ENCODE measurements at regions not wholly inside any gene's neighbourhood (a gene's known extent, or its start where the extent isn't known, plus 50 kb on each side); places are given as distances from the start of the nearest gene placed in this dataset.

DNA sequence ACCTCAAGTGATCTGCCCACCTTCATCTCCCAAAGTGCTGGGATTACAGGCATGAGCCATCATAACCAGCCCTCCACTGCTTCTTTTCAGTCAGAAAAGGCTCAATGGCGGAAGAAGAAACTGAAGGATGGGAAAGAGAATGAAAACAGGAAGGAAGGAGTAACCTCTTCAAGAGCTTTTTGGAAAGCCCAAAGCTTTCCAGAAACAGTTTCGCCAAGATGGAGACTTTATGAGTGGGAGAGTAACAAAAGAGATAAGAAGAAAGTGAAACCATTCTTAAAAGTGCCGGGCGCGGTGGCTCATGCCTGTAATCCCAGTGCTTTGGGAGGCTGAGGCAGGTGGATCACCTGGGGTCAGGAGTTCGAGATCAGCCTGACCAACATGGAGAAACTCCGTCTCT is 62.7 kb upstream of the NBL1 start (continued):
- TF ChIP-seq, protein P1, sequence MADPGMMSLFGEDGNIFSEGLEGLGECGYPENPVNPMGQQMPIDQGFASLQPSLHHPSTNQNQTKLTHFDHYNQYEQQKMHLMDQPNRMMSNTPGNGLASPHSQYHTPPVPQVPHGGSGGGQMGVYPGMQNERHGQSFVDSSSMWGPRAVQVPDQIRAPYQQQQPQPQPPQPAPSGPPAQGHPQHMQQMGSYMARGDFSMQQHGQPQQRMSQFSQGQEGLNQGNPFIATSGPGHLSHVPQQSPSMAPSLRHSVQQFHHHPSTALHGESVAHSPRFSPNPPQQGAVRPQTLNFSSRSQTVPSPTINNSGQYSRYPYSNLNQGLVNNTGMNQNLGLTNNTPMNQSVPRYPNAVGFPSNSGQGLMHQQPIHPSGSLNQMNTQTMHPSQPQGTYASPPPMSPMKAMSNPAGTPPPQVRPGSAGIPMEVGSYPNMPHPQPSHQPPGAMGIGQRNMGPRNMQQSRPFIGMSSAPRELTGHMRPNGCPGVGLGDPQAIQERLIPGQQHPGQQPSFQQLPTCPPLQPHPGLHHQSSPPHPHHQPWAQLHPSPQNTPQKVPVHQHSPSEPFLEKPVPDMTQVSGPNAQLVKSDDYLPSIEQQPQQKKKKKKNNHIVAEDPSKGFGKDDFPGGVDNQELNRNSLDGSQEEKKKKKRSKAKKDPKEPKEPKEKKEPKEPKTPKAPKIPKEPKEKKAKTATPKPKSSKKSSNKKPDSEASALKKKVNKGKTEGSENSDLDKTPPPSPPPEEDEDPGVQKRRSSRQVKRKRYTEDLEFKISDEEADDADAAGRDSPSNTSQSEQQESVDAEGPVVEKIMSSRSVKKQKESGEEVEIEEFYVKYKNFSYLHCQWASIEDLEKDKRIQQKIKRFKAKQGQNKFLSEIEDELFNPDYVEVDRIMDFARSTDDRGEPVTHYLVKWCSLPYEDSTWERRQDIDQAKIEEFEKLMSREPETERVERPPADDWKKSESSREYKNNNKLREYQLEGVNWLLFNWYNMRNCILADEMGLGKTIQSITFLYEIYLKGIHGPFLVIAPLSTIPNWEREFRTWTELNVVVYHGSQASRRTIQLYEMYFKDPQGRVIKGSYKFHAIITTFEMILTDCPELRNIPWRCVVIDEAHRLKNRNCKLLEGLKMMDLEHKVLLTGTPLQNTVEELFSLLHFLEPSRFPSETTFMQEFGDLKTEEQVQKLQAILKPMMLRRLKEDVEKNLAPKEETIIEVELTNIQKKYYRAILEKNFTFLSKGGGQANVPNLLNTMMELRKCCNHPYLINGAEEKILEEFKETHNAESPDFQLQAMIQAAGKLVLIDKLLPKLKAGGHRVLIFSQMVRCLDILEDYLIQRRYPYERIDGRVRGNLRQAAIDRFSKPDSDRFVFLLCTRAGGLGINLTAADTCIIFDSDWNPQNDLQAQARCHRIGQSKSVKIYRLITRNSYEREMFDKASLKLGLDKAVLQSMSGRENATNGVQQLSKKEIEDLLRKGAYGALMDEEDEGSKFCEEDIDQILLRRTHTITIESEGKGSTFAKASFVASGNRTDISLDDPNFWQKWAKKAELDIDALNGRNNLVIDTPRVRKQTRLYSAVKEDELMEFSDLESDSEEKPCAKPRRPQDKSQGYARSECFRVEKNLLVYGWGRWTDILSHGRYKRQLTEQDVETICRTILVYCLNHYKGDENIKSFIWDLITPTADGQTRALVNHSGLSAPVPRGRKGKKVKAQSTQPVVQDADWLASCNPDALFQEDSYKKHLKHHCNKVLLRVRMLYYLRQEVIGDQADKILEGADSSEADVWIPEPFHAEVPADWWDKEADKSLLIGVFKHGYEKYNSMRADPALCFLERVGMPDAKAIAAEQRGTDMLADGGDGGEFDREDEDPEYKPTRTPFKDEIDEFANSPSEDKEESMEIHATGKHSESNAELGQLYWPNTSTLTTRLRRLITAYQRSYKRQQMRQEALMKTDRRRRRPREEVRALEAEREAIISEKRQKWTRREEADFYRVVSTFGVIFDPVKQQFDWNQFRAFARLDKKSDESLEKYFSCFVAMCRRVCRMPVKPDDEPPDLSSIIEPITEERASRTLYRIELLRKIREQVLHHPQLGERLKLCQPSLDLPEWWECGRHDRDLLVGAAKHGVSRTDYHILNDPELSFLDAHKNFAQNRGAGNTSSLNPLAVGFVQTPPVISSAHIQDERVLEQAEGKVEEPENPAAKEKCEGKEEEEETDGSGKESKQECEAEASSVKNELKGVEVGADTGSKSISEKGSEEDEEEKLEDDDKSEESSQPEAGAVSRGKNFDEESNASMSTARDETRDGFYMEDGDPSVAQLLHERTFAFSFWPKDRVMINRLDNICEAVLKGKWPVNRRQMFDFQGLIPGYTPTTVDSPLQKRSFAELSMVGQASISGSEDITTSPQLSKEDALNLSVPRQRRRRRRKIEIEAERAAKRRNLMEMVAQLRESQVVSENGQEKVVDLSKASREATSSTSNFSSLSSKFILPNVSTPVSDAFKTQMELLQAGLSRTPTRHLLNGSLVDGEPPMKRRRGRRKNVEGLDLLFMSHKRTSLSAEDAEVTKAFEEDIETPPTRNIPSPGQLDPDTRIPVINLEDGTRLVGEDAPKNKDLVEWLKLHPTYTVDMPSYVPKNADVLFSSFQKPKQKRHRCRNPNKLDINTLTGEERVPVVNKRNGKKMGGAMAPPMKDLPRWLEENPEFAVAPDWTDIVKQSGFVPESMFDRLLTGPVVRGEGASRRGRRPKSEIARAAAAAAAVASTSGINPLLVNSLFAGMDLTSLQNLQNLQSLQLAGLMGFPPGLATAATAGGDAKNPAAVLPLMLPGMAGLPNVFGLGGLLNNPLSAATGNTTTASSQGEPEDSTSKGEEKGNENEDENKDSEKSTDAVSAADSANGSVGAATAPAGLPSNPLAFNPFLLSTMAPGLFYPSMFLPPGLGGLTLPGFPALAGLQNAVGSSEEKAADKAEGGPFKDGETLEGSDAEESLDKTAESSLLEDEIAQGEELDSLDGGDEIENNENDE (IDR thresholded peaks at IDR 0.05; ENCODE audit: insufficient replicate concordance, low read length) = no peak
- TF ChIP-seq BRCA1 (IDR thresholded peaks at IDR 0.05; ENCODE audit: low read depth, low read length) (no peak), RNF2 (IDR thresholded peaks at IDR 0.05; ENCODE audit: borderline replicate concordance, low read depth, low read length, missing control alignments, poor library complexity, severe bottlenecking) (no peak), YY1 (IDR thresholded peaks at IDR 0.05; ENCODE audit: low read depth, low read length) (no peak), CHD1 (IDR thresholded peaks at IDR 0.05; ENCODE audit: low read depth, low read length) (no peak), RAD21 (IDR thresholded peaks at IDR 0.05 in 1 of 2, conservative IDR thresholded peaks at IDR 0.05 in 1 of 2; ENCODE audit: low read depth in 2 of 2, low read length in 2 of 2) (no peak), GABPA (IDR thresholded peaks at IDR 0.05; ENCODE audit: borderline replicate concordance, insufficient read depth, low read length) (no peak), CREB1 (IDR thresholded peaks at IDR 0.05) (no peak)
- TF ChIP-seq, protein P2, sequence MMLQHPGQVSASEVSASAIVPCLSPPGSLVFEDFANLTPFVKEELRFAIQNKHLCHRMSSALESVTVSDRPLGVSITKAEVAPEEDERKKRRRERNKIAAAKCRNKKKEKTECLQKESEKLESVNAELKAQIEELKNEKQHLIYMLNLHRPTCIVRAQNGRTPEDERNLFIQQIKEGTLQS (IDR thresholded peaks at IDR 0.05; ENCODE audit: insufficient read depth, low read depth, low read length) = no peak
- TF ChIP-seq, protein P3, sequence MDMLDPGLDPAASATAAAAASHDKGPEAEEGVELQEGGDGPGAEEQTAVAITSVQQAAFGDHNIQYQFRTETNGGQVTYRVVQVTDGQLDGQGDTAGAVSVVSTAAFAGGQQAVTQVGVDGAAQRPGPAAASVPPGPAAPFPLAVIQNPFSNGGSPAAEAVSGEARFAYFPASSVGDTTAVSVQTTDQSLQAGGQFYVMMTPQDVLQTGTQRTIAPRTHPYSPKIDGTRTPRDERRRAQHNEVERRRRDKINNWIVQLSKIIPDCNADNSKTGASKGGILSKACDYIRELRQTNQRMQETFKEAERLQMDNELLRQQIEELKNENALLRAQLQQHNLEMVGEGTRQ (IDR thresholded peaks at IDR 0.05; ENCODE audit: low read length) = no peak

Measured in H1 (cell line).